ENCODE measurements at regions not wholly inside any gene's neighbourhood (a gene's known extent, or its start where the extent isn't known, plus 50 kb on each side); places are given as distances from the start of the nearest gene placed in this dataset.
"Not testable (repeated sequence)": the region's sequence is repeated elsewhere in the genome, so short reads cannot be mapped to it uniquely, and the experiment has no call there.

DNA sequence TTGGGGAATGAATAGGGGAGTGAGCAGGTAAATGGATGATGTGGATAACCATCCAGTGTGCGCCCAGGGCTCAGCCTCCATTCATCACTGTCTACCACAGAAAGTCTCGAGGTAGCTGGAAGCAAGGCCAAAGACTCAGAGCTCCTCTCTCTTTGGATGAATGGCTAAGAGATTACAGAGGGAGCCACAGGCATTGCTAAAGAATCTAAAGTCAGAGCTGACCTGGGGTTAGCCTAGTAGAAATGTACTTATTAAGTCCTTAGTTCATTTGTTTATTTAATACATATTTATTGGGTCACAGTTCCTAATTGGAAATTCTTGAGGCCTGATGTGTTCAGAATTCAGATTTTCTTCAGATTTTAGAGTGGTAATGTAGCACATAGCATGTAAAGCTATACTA, 88.7 kb upstream of the HPF1 start:
- Histone ChIP-seq H2AFZ (replicated peaks) (no peak overlapping the region), H3K27me3 (no peaks in the 10 kb centered on the region), H4K20me1 (ENCODE audit: low read depth) (no peaks in the 10 kb centered on the region), H3F3A (ENCODE audit: low read depth) (no peaks in the 10 kb centered on the region), H3K27ac (no peak overlapping the region), H3K4me2 (no peak overlapping the region), H3K4me1 (no peaks in the 10 kb centered on the region), H3K36me3 (no peaks in the 10 kb centered on the region), H3K9me3 (ENCODE audit: low read depth) (no peaks in the 10 kb centered on the region), H3K9ac (no peak overlapping the region), H3K79me2 (ENCODE audit: low read depth) (no peaks in the 10 kb centered on the region), H3K4me3 (no peak overlapping the region)
- H3K27ac Mint-ChIP-seq: no peak overlapping the region
- H3K36me3 Mint-ChIP-seq: no peaks in the 10 kb centered on the region
- H3K4me3 Mint-ChIP-seq: no peak overlapping the region
- TF ChIP-seq EZH2 (IDR thresholded peaks at IDR 0.05) (no peak), EZH2phosphoT487 (IDR thresholded peaks at IDR 0.05) (no peak)
- TF ChIP-seq, protein P1, sequence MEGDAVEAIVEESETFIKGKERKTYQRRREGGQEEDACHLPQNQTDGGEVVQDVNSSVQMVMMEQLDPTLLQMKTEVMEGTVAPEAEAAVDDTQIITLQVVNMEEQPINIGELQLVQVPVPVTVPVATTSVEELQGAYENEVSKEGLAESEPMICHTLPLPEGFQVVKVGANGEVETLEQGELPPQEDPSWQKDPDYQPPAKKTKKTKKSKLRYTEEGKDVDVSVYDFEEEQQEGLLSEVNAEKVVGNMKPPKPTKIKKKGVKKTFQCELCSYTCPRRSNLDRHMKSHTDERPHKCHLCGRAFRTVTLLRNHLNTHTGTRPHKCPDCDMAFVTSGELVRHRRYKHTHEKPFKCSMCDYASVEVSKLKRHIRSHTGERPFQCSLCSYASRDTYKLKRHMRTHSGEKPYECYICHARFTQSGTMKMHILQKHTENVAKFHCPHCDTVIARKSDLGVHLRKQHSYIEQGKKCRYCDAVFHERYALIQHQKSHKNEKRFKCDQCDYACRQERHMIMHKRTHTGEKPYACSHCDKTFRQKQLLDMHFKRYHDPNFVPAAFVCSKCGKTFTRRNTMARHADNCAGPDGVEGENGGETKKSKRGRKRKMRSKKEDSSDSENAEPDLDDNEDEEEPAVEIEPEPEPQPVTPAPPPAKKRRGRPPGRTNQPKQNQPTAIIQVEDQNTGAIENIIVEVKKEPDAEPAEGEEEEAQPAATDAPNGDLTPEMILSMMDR (IDR thresholded peaks at IDR 0.05): no peak
- no peaks in the 10 kb centered on the region for H3K9me3 Mint-ChIP-seq
- H3K4me1 Mint-ChIP-seq: no peaks in the 10 kb centered on the region
- no peaks in the 10 kb centered on the region for H3K27me3 Mint-ChIP-seq (ENCODE audit: insufficient read depth, low read depth)
- DNase-seq (ENCODE audit: low spot score): no peak

GRCh38 chr4:169841776-169842175, 84.0 kb upstream of the HPF1 start:
- no peaks in the 10 kb centered on the region for H3K4me1 Mint-ChIP-seq
- Histone ChIP-seq H3K79me2 (ENCODE audit: low read depth) (no peaks in the 10 kb centered on the region), H3K4me3 (no peak overlapping the region), H3K4me2 (no peak overlapping the region), H4K20me1 (ENCODE audit: low read depth) (no peaks in the 10 kb centered on the region), H3K4me1 (no peaks in the 10 kb centered on the region), H3K9me3 (ENCODE audit: low read depth) (no peaks in the 10 kb centered on the region), H3K27me3 (no peaks in the 10 kb centered on the region), H3K36me3 (no peaks in the 10 kb centered on the region), H3F3A (ENCODE audit: low read depth) (no peaks in the 10 kb centered on the region), H3K9ac (no peak overlapping the region), H2AFZ (replicated peaks) (no peak overlapping the region), H3K27ac (no peak overlapping the region)
- no peaks in the 10 kb centered on the region for H3K36me3 Mint-ChIP-seq
- TF ChIP-seq EZH2 (IDR thresholded peaks at IDR 0.05) (no peak), EZH2phosphoT487 (IDR thresholded peaks at IDR 0.05) (no peak)
- TF ChIP-seq, protein P1 (IDR thresholded peaks at IDR 0.05): no peak
- DNase-seq (ENCODE audit: low spot score): no peak
- peaks cover 3% of the 10 kb centered on the region for H3K27me3 Mint-ChIP-seq (ENCODE audit: insufficient read depth, low read depth)
- H3K4me3 Mint-ChIP-seq: no peak overlapping the region
- H3K27ac Mint-ChIP-seq: no peak overlapping the region
- peaks cover 2% of the 10 kb centered on the region for H3K9me3 Mint-ChIP-seq

DNA sequence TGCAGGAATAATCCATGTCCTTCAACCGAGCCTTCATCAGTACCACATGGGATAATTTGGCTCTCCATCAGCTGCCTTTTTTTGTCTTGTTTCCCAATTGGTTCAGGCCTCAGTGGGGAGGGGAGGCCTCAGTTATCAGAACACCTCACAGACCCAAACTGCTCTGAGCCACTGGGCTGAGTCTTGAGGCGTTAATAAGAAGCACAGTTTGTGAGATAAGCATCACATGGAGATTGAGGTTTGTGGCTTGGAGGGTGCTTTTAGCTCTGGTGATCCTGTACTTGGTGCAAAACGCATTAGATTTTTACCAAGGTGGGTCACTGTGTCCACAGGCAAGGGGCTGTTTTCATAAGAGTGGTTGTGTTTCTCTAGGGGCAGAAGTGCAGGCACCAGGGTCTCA, 82.8 kb upstream of the HPF1 start:
- no peak overlapping the region for H3K9ac ChIP-seq
- no peaks in the 10 kb centered on the region for H3K36me3 ChIP-seq
- no peak for DNase-seq (ENCODE audit: low spot score)
- TF ChIP-seq, protein P1 (IDR thresholded peaks at IDR 0.05): no peak
- no peak for TF ChIP-seq EZH2 (IDR thresholded peaks at IDR 0.05)
- TF ChIP-seq EZH2phosphoT487 (IDR thresholded peaks at IDR 0.05): no peak
- no peaks in the 10 kb centered on the region for H3K27me3 ChIP-seq
- no peaks in the 10 kb centered on the region for H3K79me2 ChIP-seq (ENCODE audit: low read depth)
- no peaks in the 10 kb centered on the region for H3K9me3 ChIP-seq (ENCODE audit: low read depth)
- H3F3A ChIP-seq (ENCODE audit: low read depth): no peaks in the 10 kb centered on the region
- peaks cover 2% of the 10 kb centered on the region for H3K9me3 Mint-ChIP-seq
- no peak overlapping the region for H3K27ac ChIP-seq
- no peaks in the 10 kb centered on the region for H3K4me1 ChIP-seq
- no peak overlapping the region for H3K27ac Mint-ChIP-seq
- no peak overlapping the region for H3K4me2 ChIP-seq
- H3K4me3 Mint-ChIP-seq: no peak overlapping the region
- H3K4me3 ChIP-seq: no peak overlapping the region
- no peaks in the 10 kb centered on the region for H3K36me3 Mint-ChIP-seq
- peak overlapping the region; percentile 12 for H2AFZ ChIP-seq (replicated peaks)
- peaks cover 3% of the 10 kb centered on the region for H3K27me3 Mint-ChIP-seq (ENCODE audit: insufficient read depth, low read depth)
- H4K20me1 ChIP-seq (ENCODE audit: low read depth): no peaks in the 10 kb centered on the region
- no peaks in the 10 kb centered on the region for H3K4me1 Mint-ChIP-seq

- H3K36me3 Mint-ChIP-seq; H3F3A ChIP-seq (ENCODE audit: low read depth); H2AFZ ChIP-seq (replicated peaks); H3K9me3 ChIP-seq (ENCODE audit: low read depth); H3K4me3 Mint-ChIP-seq; H3K9me3 Mint-ChIP-seq; H3K4me1 Mint-ChIP-seq; H3K36me3 ChIP-seq; H3K4me3 ChIP-seq; DNase-seq (ENCODE audit: low spot score); H3K4me2 ChIP-seq; H3K79me2 ChIP-seq (ENCODE audit: low read depth); H3K4me1 ChIP-seq; H3K27ac ChIP-seq; H3K9ac ChIP-seq; H3K27ac Mint-ChIP-seq; H3K27me3 ChIP-seq; H4K20me1 ChIP-seq (ENCODE audit: low read depth); H3K27me3 Mint-ChIP-seq (ENCODE audit: insufficient read depth, low read depth): not testable (repeated sequence)
Measured at GRCh38 chr4:169828329-169828728, 70.6 kb upstream of the HPF1 start.

Data from neural progenitor cell (in vitro differentiated cells).